ENCODE measurements at regions not wholly inside any gene's neighbourhood (a gene's known extent, or its start where the extent isn't known, plus 50 kb on each side); places are given as distances from the start of the nearest gene placed in this dataset.

- Histone ChIP-seq H3K4me3 (no peak overlapping the region), H3K9me3 (no peaks in the 10 kb centered on the region), H3K27me3 (no peaks in the 10 kb centered on the region), H3K36me3 (no peaks in the 10 kb centered on the region), H3K27ac (no peak overlapping the region), H3K4me1 (no peaks in the 10 kb centered on the region)
- DNase-seq (ENCODE audit: low spot score), result no peak
- TF ChIP-seq CTCF (IDR thresholded peaks at IDR 0.05), result no peak
Observed at GRCh38 chr2:16040271-16041010, 100.1 kb downstream of the MYCN start.

- H3K4me1 ChIP-seq, result no peaks in the 10 kb centered on the region
- DNase-seq (ENCODE audit: low spot score), result no peak
- H3K27ac ChIP-seq, result no peak overlapping the region
- no peak for TF ChIP-seq CTCF (IDR thresholded peaks at IDR 0.05)
- H3K4me3 ChIP-seq, result no peak overlapping the region
- H3K27me3 ChIP-seq, result no peaks in the 10 kb centered on the region
- no peaks in the 10 kb centered on the region for H3K9me3 ChIP-seq
- no peaks in the 10 kb centered on the region for H3K36me3 ChIP-seq
Observed at GRCh38 chr2:16039823-16040222, 99.5 kb downstream of the MYCN start.

DNA sequence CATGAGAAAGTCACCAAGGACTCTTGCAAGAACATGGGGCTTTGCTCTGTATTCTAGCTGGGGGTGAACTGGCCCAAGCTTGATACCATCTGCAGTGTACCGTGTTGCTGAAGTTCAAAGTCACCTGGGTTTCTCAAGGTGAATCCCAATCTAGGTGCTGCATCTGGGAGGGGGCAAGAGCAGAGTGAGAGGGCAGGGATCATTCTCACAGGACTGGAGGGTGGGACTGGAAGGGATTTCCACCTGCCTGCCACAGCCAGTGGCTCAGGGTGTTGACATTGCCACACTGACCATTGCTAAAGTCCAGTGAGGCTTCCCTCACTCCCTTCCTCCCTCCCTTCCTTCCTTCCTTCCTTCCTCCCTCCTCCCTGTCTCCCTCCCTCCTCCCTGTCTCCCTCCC lies 98.7 kb downstream of the MYCN start:
- H3K27me3 ChIP-seq, result no peaks in the 10 kb centered on the region
- no peak overlapping the region for H3K4me3 ChIP-seq
- no peaks in the 10 kb centered on the region for H3K4me1 ChIP-seq
- no peaks in the 10 kb centered on the region for H3K9me3 ChIP-seq
- H3K36me3 ChIP-seq, result no peaks in the 10 kb centered on the region
- H3K27ac ChIP-seq, result no peak overlapping the region
- TF ChIP-seq CTCF (IDR thresholded peaks at IDR 0.05), result no peak
- DNase-seq (ENCODE audit: low spot score), result no peak

DNA sequence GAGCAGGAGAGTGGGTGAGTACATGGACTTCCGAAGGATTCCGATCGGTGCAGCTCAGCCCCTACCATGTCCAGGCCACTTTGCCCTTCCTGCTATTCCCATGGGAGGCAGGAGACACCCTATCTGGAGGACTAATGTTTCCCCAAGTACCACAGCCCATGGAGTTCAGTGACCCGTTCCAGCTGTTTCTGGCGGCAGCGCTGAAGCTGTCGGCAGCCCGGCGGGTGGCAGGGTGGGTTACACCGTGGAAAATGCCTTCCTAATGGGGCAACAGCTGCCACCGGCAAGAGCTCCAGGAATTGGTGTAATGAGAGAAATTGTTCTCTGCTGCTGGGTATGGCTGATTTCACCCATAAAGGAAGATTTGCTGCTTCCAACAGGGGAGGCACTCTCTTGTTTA lies 98.3 kb downstream of the MYCN start:
- no peak for TF ChIP-seq CTCF (IDR thresholded peaks at IDR 0.05)
- Histone ChIP-seq H3K27me3 (no peaks in the 10 kb centered on the region), H3K27ac (no peak overlapping the region), H3K4me1 (no peaks in the 10 kb centered on the region), H3K4me3 (no peak overlapping the region), H3K36me3 (no peaks in the 10 kb centered on the region), H3K9me3 (no peaks in the 10 kb centered on the region)
- no peak for DNase-seq (ENCODE audit: low spot score)

DNA sequence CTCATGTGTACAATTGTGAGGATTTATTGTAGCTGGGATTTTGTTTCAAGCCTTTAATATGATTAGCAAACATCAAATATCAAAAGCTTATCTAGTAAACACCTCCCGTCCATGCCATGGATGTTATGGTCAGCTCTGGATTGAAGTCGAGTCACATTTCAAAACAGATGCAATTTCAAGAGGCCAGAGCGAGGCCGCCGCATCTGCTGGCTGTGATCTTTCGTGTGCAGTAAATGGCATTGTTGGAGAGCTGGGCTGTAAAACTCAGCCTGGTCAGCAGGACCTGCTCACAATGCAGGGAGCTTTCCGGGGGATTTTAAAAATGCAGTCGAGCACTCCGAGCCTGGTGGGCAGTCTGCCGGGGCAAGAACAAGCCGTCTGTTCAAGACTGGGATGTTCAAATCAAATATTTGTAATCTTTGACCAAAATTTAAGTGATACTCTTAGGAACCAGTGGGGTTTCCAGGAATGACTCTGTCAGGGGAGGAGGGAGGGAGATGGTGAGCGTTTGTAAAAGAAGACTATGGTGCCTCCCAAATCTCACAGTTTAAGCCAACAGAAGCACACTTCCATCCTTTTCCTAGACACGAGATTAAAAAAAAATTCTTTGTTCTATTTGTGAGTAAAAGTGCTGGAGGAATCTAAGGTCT lies 97.6 kb downstream of the MYCN start:
- no peak for TF ChIP-seq CTCF (IDR thresholded peaks at IDR 0.05)
- DNase-seq (ENCODE audit: low spot score), result no peak
- Histone ChIP-seq H3K27me3 (no peaks in the 10 kb centered on the region), H3K27ac (no peak overlapping the region), H3K4me1 (no peaks in the 10 kb centered on the region), H3K4me3 (no peak overlapping the region), H3K9me3 (no peaks in the 10 kb centered on the region), H3K36me3 (no peaks in the 10 kb centered on the region)
